DOHH2 (cell line): ENCODE measurements at regions not wholly inside any gene's neighbourhood (a gene's known extent, or its start where the extent isn't known, plus 50 kb on each side); places are given as distances from the start of the nearest gene placed in this dataset.

Experiments used
- CTCF ChIP-seq: fragments of 200-600 bp; sonication (generic); IDR thresholded peaks from one replicate; pipeline ENCODE4 v1.5.1; 2014; ENCODE audit warnings: antibody characterized with exemption, mild to moderate bottlenecking, low read depth, low read length; ENCODE audit not compliant: poor library complexity, severe bottlenecking
- EZH2phosphoT487 ChIP-seq: fragments of 200-600 bp; sonication (generic); IDR thresholded peaks from 2 replicates; pipeline ENCODE4 v1.6.1; 2017; ENCODE audit warnings: borderline replicate concordance, mild to moderate bottlenecking, antibody characterized with exemption, low read length, moderate library complexity, mixed read lengths

- TF ChIP-seq CTCF, result no peak
- no peak for TF ChIP-seq EZH2phosphoT487
Measured at GRCh38 chr4:23959396-23960148, 69.7 kb upstream of the PPARGC1A start.
